Neural cell (in vitro differentiated cells): ENCODE measurements at regions not wholly inside any gene's neighbourhood (a gene's known extent, or its start where the extent isn't known, plus 50 kb on each side); places are given as distances from the start of the nearest gene placed in this dataset.

Source experiments
- H2AFZ ChIP-seq: fragments of 200-600, 300-800 bp; sonication (generic), shearing (Covaris generic); 2 replicates; pipeline ENCODE4 v1.6.0; 2014; ENCODE audit warnings: low read depth, mild to moderate bottlenecking, antibody characterized with exemption, low read length, moderate library complexity
- H3F3A ChIP-seq: fragments of 200-600 bp; shearing (Covaris generic); 2 replicates; pipeline ENCODE4 v1.6.1; 2016; ENCODE audit warnings: mild to moderate bottlenecking, moderate library complexity, mixed read lengths, antibody characterized with exemption, low read length; ENCODE audit not compliant: insufficient read depth, poor library complexity, severe bottlenecking
- H3K27ac ChIP-seq: fragments of 200-600, 300-800 bp; sonication (generic), shearing (Covaris generic); 2 replicates; pipeline ENCODE4 v1.5.1; 2014; ENCODE audit warnings: mild to moderate bottlenecking, low read length, moderate library complexity
- H3K27me3 ChIP-seq: fragments of 300-800, 200-600 bp; sonication (generic), shearing (Covaris generic); 2 replicates; pipeline ENCODE4 v1.6.0; 2014; ENCODE audit warnings: mild to moderate bottlenecking, low read depth, low read length, moderate library complexity; ENCODE audit not compliant: insufficient read depth
- H3K36me3 ChIP-seq: fragments of 300-800, 200-600 bp; sonication (generic), shearing (Covaris generic); 2 replicates; pipeline ENCODE4 v1.5.1; 2014; ENCODE audit warnings: mild to moderate bottlenecking, antibody characterized with exemption, low read length, moderate library complexity; ENCODE audit not compliant: insufficient read depth
- H3K4me2 ChIP-seq: fragments of 300-800, 200-600 bp; sonication (generic), shearing (Covaris generic); 2 replicates; pipeline ENCODE4 v1.6.0; 2014; ENCODE audit warnings: mild to moderate bottlenecking, low read length
- H3K4me3 ChIP-seq: fragments of 300-800, 200-600 bp; sonication (generic), shearing (Covaris generic); 2 replicates; pipeline ENCODE4 v1.5.1; 2014; ENCODE audit warnings: mild to moderate bottlenecking, low read length, moderate library complexity
- H3K79me2 ChIP-seq: fragments of 200-600 bp; shearing (Covaris generic); replicated peaks from 2 replicates; pipeline ENCODE4 v1.6.0; 2014; ENCODE audit warnings: mild to moderate bottlenecking, low read length, moderate library complexity; ENCODE audit not compliant: insufficient read depth
- H3K9ac ChIP-seq: fragments of 300-800, 200-600 bp; sonication (generic), shearing (Covaris generic); 2 replicates; pipeline ENCODE4 v1.6.1; 2016; ENCODE audit warnings: mild to moderate bottlenecking, low read length, mixed read lengths
- H3K9me2 ChIP-seq: fragments of 200-600 bp; shearing (Covaris generic); 2 replicates; pipeline ENCODE4 v1.6.1; 2016; ENCODE audit warnings: mild to moderate bottlenecking, low read length, mixed read lengths; ENCODE audit not compliant: insufficient read depth
- H3K9me3 ChIP-seq: fragments of 200-600, 300-800 bp; sonication (generic), shearing (Covaris generic); 2 replicates; pipeline ENCODE4 v1.6.1; 2016; ENCODE audit warnings: mild to moderate bottlenecking, mixed run types, low read length, moderate library complexity, mixed read lengths
- H4K20me1 ChIP-seq: fragments of 200-600 bp; shearing (Covaris generic); 2 replicates; pipeline ENCODE4 v1.6.1; 2016; ENCODE audit warnings: mild to moderate bottlenecking, mixed run types; ENCODE audit not compliant: insufficient read depth
- EP300 ChIP-seq: fragments of 450-650 bp; conservative IDR thresholded peaks from 2 replicates; pipeline ENCODE4 v1.6.1; 2014; ENCODE audit warnings: antibody characterized with exemption, mild to moderate bottlenecking, moderate library complexity; ENCODE audit not compliant: poor library complexity, severe bottlenecking
- EZH2 ChIP-seq: fragments of 200-600, 300-800 bp; shearing (Covaris generic), sonication (generic); IDR thresholded peaks from 2 replicates; pipeline ENCODE4 v1.6.1; 2014; ENCODE audit warnings: antibody characterized with exemption, low read length, borderline replicate concordance, mild to moderate bottlenecking; ENCODE audit not compliant: insufficient read depth, poor library complexity, severe bottlenecking
- MXI1 ChIP-seq: fragments of 450-650 bp; conservative IDR thresholded peaks from 2 replicates; pipeline ENCODE4 v1.6.1; 2014; ENCODE audit warnings: antibody characterized with exemption, mild to moderate bottlenecking; ENCODE audit not compliant: poor library complexity, severe bottlenecking
- POLR2AphosphoS5 ChIP-seq: IDR thresholded peaks from 2 replicates; pipeline ENCODE4 v1.6.1; 2012
- RAD21 ChIP-seq: fragments of 450-650 bp; conservative IDR thresholded peaks from 2 replicates; pipeline ENCODE4 v1.6.1; 2014; ENCODE audit warnings: antibody characterized with exemption, mild to moderate bottlenecking, moderate library complexity
- SMC3 ChIP-seq: fragments of 450-650 bp; conservative IDR thresholded peaks from 2 replicates; pipeline ENCODE4 v1.6.1; 2014; ENCODE audit warnings: antibody characterized with exemption, mild to moderate bottlenecking, moderate library complexity; ENCODE audit not compliant: poor library complexity
- TAF1 ChIP-seq: IDR thresholded peaks from 2 replicates; pipeline ENCODE4 v1.6.1; 2012; ENCODE audit warnings: low read depth
- TF ChIP-seq, protein P1 (sequence below): IDR thresholded peaks from 2 replicates; pipeline ENCODE4 v1.6.1; 2012; ENCODE audit warnings: borderline replicate concordance
- TF ChIP-seq, protein P2 (sequence below): fragments of 450-650 bp; IDR thresholded peaks from 2 replicates; pipeline ENCODE4 v1.5.1; 2014; ENCODE audit warnings: antibody characterized with exemption, mild to moderate bottlenecking, moderate library complexity; ENCODE audit not compliant: poor library complexity, severe bottlenecking

DNA sequence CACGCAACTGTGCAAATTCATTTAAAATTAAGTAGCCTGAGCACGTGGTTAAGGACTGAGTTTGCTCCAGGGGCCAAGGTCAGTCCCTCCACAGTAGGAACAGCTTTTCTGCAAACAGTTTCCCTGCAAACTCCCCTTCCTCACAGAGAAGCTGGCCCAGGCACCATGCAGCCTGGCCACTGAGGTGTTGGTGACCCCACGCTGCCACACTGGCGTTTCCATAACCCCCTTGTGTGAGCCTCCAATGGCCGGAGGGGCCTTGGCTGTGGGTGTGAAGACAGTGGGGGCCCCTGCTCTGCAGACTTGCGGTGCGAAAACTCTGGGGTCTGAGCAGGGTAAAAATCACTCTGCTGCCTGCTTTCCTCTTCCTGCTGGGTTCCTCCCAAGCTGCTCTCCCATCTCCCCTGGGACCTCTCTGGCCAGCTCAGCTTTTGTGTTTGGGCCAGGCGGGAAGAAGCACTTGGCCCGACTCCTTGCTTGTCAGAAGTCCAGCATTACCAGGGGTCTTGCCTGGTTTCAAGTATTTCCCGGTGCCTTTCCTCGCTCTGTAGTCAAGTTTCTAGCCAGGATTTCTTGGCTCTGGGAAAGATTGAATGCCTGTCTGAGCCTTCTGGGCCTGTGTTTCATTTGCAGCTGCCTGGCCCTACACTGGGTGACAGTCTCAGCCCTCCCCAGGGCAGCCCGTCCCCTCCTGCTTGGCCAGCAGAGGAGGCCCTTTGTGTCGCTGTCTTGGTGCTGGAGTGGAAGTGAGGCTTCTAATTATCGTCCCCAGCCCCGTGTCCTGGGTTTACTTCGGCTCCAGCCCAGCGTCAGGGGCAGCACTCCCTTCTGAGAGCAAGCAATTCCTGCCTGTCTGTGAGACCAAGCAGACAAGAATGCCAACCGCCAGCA, 131.4 kb upstream of the SLC1A4 start:
- no peak overlapping the region for H3K9ac ChIP-seq
- H3F3A ChIP-seq = no peaks in the 10 kb centered on the region
- TF ChIP-seq TAF1 = no peak
- TF ChIP-seq, protein P1, sequence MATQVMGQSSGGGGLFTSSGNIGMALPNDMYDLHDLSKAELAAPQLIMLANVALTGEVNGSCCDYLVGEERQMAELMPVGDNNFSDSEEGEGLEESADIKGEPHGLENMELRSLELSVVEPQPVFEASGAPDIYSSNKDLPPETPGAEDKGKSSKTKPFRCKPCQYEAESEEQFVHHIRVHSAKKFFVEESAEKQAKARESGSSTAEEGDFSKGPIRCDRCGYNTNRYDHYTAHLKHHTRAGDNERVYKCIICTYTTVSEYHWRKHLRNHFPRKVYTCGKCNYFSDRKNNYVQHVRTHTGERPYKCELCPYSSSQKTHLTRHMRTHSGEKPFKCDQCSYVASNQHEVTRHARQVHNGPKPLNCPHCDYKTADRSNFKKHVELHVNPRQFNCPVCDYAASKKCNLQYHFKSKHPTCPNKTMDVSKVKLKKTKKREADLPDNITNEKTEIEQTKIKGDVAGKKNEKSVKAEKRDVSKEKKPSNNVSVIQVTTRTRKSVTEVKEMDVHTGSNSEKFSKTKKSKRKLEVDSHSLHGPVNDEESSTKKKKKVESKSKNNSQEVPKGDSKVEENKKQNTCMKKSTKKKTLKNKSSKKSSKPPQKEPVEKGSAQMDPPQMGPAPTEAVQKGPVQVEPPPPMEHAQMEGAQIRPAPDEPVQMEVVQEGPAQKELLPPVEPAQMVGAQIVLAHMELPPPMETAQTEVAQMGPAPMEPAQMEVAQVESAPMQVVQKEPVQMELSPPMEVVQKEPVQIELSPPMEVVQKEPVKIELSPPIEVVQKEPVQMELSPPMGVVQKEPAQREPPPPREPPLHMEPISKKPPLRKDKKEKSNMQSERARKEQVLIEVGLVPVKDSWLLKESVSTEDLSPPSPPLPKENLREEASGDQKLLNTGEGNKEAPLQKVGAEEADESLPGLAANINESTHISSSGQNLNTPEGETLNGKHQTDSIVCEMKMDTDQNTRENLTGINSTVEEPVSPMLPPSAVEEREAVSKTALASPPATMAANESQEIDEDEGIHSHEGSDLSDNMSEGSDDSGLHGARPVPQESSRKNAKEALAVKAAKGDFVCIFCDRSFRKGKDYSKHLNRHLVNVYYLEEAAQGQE = no peak
- no peak for TF ChIP-seq EP300
- TF ChIP-seq RAD21 = no peak
- no peak for TF ChIP-seq MXI1
- no peak for TF ChIP-seq SMC3
- no peaks in the 10 kb centered on the region for H3K27me3 ChIP-seq
- no peaks in the 10 kb centered on the region for H4K20me1 ChIP-seq
- H3K9me2 ChIP-seq = no peaks in the 10 kb centered on the region
- H3K27ac ChIP-seq = no peak overlapping the region
- no peaks in the 10 kb centered on the region for H3K36me3 ChIP-seq
- no peaks in the 10 kb centered on the region for H3K79me2 ChIP-seq
- H3K4me2 ChIP-seq = no peak overlapping the region
- no peaks in the 10 kb centered on the region for H3K9me3 ChIP-seq
- H2AFZ ChIP-seq = no peak overlapping the region
- H3K4me3 ChIP-seq = no peak overlapping the region

DNA sequence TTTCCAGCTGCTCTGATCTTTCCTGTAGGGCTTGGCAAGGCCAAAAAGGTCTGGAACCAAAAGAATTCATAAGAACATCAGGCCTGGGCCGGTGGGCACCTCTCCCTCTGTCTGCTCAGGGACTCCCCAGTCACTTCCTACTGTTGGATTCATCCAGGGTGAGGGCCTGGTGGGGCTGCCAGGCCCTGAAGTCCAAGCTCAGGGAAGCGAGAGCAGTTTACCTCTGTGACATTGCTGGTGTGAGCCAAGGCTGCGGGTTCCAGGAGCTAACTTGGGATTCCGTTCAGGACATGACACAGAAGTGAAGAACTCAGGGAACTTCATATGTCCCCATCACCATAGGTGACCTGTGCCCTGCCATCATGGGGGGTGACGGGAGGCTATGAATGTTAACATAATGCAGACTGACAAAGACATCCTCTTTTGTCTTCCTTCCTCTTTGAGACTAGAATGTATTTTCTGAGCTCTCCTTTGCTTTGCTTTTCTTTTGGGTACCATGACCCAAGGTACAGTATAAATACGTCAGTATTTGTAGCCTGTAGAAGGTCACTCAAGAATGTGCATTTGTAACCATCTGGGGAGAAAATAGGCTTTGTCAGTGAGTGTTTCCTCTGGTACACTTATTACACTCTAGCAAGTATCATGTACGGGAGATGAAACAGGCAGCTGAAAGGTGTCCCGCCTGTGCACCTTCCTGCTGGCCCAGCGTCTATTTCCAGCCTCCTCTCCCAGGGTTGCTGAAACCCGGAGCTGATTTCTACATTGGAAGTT, 130.5 kb upstream of the SLC1A4 start:
- no peak overlapping the region for H3K4me2 ChIP-seq
- H3K9ac ChIP-seq = no peak overlapping the region
- no peak overlapping the region for H3K4me3 ChIP-seq

More for the DNA sequence above, 130.5 kb upstream of the SLC1A4 start:
- no peaks in the 10 kb centered on the region for H4K20me1 ChIP-seq
- no peaks in the 10 kb centered on the region for H3F3A ChIP-seq
- no peaks in the 10 kb centered on the region for H3K9me2 ChIP-seq
- H3K36me3 ChIP-seq = no peaks in the 10 kb centered on the region
- H3K27me3 ChIP-seq = no peaks in the 10 kb centered on the region
- no peaks in the 10 kb centered on the region for H3K79me2 ChIP-seq
- no peaks in the 10 kb centered on the region for H3K9me3 ChIP-seq
- H2AFZ ChIP-seq = no peak overlapping the region
- no peak overlapping the region for H3K27ac ChIP-seq
- no peak for TF ChIP-seq SMC3
- TF ChIP-seq EZH2 = no peak
- no peak for TF ChIP-seq TAF1
- TF ChIP-seq, protein P2, sequence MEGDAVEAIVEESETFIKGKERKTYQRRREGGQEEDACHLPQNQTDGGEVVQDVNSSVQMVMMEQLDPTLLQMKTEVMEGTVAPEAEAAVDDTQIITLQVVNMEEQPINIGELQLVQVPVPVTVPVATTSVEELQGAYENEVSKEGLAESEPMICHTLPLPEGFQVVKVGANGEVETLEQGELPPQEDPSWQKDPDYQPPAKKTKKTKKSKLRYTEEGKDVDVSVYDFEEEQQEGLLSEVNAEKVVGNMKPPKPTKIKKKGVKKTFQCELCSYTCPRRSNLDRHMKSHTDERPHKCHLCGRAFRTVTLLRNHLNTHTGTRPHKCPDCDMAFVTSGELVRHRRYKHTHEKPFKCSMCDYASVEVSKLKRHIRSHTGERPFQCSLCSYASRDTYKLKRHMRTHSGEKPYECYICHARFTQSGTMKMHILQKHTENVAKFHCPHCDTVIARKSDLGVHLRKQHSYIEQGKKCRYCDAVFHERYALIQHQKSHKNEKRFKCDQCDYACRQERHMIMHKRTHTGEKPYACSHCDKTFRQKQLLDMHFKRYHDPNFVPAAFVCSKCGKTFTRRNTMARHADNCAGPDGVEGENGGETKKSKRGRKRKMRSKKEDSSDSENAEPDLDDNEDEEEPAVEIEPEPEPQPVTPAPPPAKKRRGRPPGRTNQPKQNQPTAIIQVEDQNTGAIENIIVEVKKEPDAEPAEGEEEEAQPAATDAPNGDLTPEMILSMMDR = no peak
- TF ChIP-seq MXI1 = no peak
- TF ChIP-seq, protein P1 = no peak
- TF ChIP-seq RAD21 = no peak
- TF ChIP-seq POLR2AphosphoS5 = no peak
- no peak for TF ChIP-seq EP300
